ENCODE measurements at regions not wholly inside any gene's neighbourhood (a gene's known extent, or its start where the extent isn't known, plus 50 kb on each side); places are given as distances from the start of the nearest gene placed in this dataset.
"Not testable (repeated sequence)": the region's sequence is repeated elsewhere in the genome, so short reads cannot be mapped to it uniquely, and the experiment has no call there.

GRCh38 chr7:155959894-155960293, 147.6 kb upstream of the SHH start:
- DNase-seq: no peak

DNA sequence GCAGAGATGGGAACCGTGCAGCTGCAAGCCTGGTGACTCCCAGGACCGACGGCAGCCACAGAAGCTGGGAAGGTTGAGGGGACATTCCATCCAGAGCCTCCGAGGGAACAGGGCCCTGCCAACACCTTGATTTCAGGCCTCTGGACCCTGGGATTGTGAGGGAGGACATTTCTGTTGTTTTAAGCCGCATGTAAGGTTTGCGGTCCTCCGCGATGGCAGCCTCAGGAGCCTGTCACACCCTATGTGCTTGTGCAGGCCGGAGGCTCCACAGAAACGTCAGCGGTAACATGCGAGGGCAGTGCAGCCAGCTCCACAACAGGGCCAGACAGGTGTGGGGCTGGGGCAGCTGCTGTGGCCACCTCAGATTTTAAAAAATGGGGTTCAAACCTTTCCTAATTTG, 144.7 kb upstream of the SHH start:
- no peak for DNase-seq

DNA sequence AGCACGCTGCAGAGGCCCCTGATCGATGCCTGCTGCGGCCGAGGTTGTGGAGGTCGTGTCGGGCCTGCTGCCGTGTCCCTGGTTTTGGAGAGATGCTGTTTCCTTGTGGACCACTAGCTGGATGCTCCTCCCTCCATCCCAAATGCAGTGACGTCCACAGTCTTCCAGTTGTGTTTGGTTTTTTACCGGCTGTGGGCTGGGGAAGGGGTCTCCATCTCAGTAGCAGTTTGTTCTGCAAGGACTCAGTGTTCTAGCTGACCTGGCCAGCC, 143.0 kb upstream of the SHH start:
- DNase-seq: no peak

- no peak for DNase-seq
These were observed 142.5 kb upstream of the SHH start for GRCh38 chr7:155954550-155955366.

DNA sequence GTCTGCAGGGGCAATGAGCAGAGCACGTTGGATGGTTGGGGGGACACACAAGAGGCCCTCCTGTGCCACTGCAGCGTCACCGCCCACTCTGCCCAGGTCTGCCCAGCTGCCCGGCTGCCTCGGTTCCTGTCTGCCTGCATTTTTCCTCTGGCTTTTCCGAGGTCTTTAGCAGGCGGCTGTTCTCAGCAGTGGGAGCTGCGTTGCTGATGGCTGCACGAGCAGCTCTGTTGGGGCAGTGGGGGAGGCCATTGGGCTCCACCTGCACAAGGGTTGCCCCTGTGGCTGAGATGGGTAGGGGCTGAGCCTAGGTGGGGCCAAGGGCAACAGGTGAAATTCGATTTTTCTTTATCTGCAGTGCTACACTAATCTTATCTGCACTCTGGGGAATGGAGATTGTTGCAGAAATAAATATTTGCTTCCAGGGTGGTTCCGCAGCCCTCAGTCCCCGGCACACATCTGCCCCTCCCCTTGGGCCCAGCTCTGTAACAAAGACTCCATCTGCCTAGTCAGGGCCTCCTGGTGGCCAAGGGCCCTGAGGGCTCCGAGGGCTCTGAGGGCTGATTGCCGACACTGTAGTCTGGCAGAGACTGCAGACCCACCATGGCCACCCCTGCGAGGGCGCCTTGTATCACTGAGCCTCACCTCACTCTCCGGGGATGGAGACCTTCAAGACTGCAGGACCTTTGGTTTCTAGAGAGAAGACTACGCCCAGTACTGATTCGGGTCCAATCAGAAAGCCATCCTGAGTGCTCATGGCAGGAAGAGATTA, 141.7 kb upstream of the SHH start:
- no peak for DNase-seq

DNA sequence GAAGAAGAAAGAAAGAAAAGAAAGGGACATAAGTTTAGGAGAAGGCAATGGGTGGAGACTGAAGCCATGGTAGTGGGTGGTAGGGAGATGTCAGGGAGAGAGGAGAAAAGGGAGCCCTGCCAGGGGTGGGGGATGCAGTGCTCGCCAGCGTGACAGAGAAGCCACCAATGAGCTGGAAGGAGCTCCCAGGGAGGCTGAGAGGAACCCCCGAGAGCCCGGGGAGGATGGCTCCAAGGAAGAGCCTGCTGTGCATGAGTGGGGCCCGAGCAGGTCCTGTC, 141.2 kb upstream of the SHH start:
- no peak for DNase-seq

DNA sequence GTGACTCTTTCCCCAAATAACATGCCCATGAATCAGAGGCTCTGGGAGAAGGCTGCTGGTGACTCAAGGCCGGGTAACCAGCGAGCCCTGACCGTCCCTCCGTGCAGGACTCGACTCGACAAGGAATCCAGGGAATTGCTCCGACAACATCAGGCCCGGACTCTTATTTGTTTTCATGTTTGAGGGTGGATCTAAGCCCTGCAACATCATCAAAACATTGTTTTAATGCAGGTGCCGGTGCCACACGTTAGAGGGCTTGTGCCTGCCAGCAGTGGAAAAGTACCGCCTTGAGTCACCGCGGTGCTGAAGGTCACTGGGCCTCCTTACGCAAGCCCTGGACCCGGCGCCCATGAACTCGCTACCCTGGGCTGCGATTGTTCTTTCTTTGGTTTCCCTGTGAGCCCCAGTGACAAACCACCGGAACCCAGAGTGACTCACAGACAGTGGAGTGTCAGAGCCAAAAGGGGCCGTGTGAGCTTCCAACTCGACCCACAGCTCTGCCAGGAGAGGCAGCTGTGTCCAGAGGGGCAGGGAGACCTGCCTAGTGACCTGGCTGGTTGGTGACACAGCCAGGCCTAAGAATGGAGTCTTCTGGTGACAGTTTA, 139.4 kb upstream of the SHH start:
- DNase-seq: no peak

- no peak for DNase-seq
These were observed 138.8 kb upstream of the SHH start for GRCh38 chr7:155950898-155951553.

DNA sequence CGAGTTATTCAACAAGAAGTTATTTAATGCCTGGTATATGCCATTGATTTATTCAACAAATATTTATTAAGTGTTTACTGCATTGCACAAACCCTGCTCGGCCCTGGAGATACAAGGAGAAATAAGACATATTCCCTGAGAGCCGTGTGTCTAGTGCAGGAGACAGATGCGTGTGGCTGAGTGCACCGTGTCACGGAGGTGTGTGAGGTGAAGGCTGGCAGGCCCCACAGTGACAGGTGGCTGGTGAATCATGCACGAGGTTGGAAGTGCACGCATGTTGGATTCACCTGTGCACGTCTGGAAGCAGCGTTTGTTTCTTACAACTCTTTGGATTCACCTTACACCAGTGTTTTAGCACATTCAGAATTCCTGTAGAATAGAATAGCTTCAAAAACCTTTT, 136.6 kb upstream of the SHH start:
- no peak for DNase-seq

- no peak for DNase-seq
These were observed 136.2 kb upstream of the SHH start for GRCh38 chr7:155948423-155948822.

- DNase-seq: no peak
These were observed 134.8 kb upstream of the SHH start for GRCh38 chr7:155947051-155947450.

DNA sequence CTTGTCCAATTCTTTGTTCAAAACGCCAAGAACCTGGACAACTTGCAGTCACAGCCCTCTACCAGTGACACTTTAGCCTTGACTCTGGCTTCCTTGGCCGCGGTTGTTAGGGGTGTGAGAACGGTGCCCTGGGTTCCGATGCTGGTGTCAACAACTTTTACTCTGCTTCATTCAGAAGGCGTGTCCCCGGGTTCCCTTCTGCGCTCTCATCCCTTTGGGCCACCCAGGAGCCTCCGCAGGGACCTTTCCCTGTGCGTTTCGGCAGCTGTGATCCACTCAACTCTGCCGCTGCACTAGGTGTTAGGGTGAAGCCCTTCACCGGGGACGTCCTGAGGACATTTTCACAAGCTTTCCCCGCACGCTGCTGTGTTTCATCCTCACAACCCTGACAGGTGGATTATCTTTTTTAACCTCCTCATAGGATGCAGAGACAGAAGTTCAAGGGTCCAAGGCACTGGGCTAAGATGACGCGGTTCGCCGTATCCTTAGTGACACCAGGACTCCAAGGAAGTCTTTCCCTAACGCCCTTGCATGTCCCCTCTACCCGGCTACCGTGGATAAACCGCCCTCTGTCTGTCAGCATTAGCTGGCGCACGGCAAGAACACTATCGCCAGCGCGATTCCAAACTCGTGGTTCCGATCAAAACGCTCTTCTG, 133.5 kb upstream of the SHH start:
- DNase-seq: no peak

DNA sequence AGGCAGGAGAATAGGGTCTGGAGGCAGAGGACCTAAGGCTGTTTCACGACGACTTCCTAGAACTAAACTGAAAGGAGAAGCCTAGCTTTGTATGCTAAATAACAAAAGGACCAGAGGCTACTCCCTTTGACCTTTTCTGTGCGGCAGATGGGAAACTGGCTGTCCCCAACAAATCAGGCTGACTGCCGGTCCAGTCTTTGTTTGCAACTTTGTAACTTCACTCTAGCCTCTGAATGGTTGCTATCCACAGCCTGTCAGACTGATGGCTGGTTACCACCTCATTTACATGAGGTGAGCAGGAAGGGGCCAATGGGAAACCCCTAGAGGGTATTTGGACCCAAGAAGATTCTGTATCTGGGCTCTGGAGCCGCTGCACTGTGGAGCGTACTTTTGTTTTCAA, 132.6 kb upstream of the SHH start:
- no peak for DNase-seq

GRCh38 chr7:155943251-155943899, 131.1 kb upstream of the SHH start:
- no peak for DNase-seq

GRCh38 chr7:155942226-155942950, 130.1 kb upstream of the SHH start:
- no peak for DNase-seq

- no peak for DNase-seq
These were observed 129.4 kb upstream of the SHH start for GRCh38 chr7:155941688-155942087.

- no peak for DNase-seq
These were observed 127.1 kb upstream of the SHH start for GRCh38 chr7:155939350-155939749.

- DNase-seq: no peak
These were observed 125.9 kb upstream of the SHH start for GRCh38 chr7:155938129-155938528.

DNA sequence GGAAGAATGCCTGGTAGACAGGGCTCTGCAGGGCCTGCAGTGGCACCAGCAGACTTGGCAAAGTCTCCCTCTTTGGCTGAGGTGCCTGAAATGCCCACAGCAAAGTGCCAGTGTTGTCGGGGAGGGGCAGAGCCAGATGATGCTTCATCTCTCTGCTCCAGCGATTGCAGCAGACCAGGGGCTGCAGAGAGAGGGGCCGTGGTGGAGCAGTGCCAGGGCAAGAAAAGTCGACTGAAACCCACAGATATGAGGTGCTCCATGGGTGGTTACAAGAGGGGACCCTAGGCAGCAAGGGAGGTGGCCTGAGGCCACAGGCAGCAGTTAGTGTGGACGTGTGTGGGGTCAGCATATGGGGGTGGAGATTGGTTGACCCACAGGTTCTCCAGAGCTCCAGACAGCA, 123.5 kb upstream of the SHH start:
- DNase-seq: no peak

- DNase-seq: no peak
These were observed 122.8 kb upstream of the SHH start for GRCh38 chr7:155935005-155935557.

- not testable (repeated sequence) for DNase-seq
These were observed 120.1 kb upstream of the SHH start for GRCh38 chr7:155932324-155932723.

All from NCI-H524 treated with DMSO at 0.1 percent for 48 hours (cell line).